ENCODE measurements at regions not wholly inside any gene's neighbourhood (a gene's known extent, or its start where the extent isn't known, plus 50 kb on each side); places are given as distances from the start of the nearest gene placed in this dataset.
"Not testable (repeated sequence)": the region's sequence is repeated elsewhere in the genome, so short reads cannot be mapped to it uniquely, and the experiment has no call there.

DNA sequence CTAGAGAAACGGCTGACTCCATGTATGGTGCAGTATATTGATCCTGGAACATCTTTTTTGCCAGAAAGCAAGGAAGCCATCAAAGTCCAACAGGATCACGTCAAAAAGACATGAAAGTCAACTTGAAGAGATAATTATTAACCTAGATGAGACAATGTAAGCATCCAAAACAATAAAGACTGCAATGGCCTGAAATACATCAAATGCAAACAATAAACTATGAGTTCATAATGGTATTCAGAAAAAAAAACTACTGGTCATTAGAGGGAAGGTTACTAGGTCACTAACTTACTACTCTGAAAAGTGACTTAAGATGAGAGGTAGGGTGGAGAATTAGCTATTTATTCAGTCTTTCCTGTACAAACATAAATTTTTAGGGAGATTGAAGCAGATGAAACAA, 75.3 kb upstream of the OR4F16 start:
- DNase-seq (ENCODE audit: low spot score), result not testable (repeated sequence)

GRCh38 chr1:771449-771848, 85.0 kb upstream of the OR4F16 start:
- not testable (repeated sequence) for DNase-seq (ENCODE audit: low spot score)

GRCh38 chr1:777480-778180, 91.2 kb upstream of the OR4F16 start:
- not testable (repeated sequence) for DNase-seq (ENCODE audit: low spot score)

DNA sequence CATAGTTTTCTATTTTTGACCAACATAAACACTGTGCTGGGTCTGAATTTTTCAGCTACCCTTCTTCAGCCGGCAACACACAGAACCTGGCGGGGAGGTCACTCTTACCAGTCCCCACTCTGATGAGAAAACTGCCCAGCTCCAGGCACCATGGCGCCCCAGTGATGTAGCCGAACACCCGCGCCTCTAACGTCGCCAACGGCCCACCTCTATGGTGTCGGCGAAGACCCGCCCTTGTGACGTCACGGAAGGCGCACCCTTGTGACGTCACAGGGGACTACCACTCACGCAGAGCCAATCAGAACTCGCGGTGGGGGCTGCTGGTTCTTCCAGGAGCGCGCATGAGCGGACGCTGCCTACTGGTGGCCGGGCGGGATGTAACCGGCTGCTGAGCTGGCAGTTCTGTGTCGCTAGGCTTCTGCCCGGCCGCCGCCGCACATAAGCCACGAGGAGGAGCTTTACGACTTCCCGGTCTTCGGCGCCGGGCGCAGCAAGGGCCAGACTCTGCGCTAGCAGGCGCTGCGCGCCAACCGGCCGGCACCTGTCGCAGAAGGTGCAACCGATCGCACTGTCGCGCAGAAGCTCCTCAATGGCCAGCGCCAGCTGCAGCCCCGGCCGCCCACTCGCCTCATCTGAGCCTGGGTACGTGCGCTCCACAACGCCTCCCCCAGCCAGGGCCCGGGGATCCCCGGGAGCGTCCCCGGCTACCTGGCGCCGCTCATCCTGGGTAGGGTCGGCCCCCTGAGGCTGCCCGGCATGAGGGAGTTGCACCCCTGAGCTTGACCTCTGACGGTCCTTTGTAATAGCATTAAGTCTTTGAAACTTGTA, 92.2 kb upstream of the OR4F16 start:
- DNase-seq (ENCODE audit: low spot score), result peak; percentile 100

DNA sequence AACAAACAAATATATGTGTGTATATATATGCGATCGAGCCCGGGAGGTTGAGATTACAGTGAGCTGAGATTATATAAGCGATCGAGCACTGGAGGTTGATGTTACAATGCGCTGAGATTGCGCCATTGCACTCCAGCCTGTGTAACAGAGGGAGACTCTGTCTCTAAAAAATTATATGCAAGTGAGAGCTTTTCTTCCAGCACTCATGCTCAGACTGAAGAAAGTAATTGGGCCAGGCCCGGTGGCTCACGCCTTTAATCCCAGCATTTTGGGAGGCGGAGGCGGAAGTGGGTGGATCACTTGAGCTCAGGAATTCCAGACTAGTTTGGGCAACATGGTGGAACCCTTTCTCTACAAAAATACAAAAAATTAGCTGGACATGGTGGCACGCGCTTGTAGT, 93.2 kb upstream of the OR4F16 start:
- DNase-seq (ENCODE audit: low spot score), result not testable (repeated sequence)

- no peak for DNase-seq (ENCODE audit: low spot score)
Observed at GRCh38 chr1:788835-789234, 102.4 kb upstream of the OR4F16 start.

GRCh38 chr1:789606-790005, 103.2 kb upstream of the OR4F16 start:
- DNase-seq (ENCODE audit: low spot score), result not testable (repeated sequence)

- DNase-seq (ENCODE audit: low spot score), result not testable (repeated sequence)
Observed at GRCh38 chr1:790388-790930, 104.0 kb upstream of the OR4F16 start.

DNA sequence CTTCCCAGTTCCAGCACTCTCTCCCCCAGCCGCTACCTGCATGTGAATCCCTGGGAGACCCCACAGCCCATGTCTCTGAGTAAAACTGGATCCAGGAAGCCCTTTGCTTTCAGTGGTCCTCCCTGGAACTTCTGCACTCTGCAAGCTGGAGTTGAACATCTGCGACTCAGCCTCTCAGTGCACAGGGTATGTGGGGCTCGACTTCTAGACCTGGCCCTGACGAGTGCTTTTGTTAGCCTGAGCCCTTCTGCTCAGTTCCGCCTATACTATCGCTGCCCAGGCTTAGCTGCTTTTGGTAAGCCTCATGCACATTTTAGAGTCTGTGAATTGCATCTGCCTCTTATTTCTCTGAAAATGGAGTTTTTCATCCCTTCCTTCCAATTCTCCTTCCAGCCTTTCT, 107.9 kb upstream of the OR4F16 start:
- not testable (repeated sequence) for DNase-seq (ENCODE audit: low spot score)

- not testable (repeated sequence) for DNase-seq (ENCODE audit: low spot score)
Observed at GRCh38 chr1:794918-795584, 108.6 kb upstream of the OR4F16 start.

GRCh38 chr1:797649-798048, 111.2 kb upstream of the OR4F16 start:
- not testable (repeated sequence) for DNase-seq (ENCODE audit: low spot score)

- DNase-seq (ENCODE audit: low spot score), result not testable (repeated sequence)
Observed at GRCh38 chr1:800397-800796, 113.9 kb upstream of the OR4F16 start.

- not testable (repeated sequence) for DNase-seq (ENCODE audit: low spot score)
Observed at GRCh38 chr1:804378-805115, 118.1 kb upstream of the OR4F16 start.

- not testable (repeated sequence) for DNase-seq (ENCODE audit: low spot score)
Observed at GRCh38 chr1:805310-805709, 118.4 kb upstream of the SAMD11 start.

- not testable (repeated sequence) for DNase-seq (ENCODE audit: low spot score)
Observed at GRCh38 chr1:807066-807465, 116.7 kb upstream of the SAMD11 start.

DNA sequence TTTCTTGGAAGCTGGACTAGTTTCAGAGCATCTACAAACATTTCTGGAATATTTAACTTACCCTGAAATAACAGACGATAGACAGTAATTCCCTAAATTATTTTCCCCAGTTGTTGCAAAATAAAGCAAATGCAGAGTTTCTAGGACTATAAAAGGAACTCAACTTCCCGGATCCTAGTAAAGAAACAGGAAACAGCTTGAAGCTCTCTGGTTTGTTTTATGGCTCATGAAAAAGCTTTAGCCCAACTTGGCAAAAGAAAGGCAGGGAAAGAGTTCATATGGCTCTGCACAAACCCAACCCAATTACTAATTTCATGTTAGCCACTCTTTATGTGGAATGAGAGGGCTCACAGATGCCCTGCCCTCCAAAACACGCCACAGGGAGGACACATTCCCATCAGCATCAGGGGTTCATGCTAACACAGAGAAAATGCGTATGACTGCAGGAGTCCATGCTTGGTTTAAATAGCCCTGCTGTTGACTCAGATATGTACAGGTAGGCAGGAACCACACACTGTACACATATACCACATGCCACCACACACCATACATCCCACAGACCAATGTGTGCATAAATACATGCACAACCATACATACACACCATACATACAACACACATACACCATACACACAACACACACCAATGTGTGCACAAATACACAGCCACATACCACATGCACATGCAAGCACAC, 115.9 kb upstream of the SAMD11 start:
- DNase-seq (ENCODE audit: low spot score), result not testable (repeated sequence)

GRCh38 chr1:810949-811348, 112.8 kb upstream of the SAMD11 start:
- not testable (repeated sequence) for DNase-seq (ENCODE audit: low spot score)

DNA sequence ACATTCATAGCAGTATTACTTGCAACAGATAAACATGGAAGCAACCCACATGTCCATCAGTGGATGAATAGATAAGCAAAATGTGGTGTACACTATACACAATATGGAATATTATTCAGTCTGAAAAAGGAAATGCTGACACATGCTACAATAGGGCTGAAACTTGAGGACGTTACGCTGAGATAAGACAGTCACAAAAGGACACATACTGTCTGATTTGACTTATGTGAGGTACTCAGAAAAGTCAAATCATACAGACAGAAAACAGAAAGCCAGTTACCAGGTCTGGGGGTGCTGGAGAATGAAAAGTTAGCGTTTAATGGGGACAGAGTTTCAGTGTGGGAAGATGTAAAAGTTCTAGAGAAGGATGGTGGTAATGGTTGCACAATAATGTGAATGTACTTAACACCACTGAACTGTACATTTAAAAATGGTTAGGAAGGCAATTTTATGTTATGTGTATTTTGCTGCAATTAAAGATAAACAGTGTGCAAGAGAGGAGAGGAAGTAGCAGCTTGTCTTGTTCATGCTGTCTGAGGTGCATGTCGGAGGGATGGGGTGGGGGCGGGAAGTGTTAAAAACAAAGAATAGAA, 111.1 kb upstream of the SAMD11 start:
- not testable (repeated sequence) for DNase-seq (ENCODE audit: low spot score)

- not testable (repeated sequence) for DNase-seq (ENCODE audit: low spot score)
Observed at GRCh38 chr1:814543-814942, 109.2 kb upstream of the SAMD11 start.
